ENCODE measurements at regions not wholly inside any gene's neighbourhood (a gene's known extent, or its start where the extent isn't known, plus 50 kb on each side); places are given as distances from the start of the nearest gene placed in this dataset.

GRCh38 chr9:118554987-118555386 is 814.2 kb downstream of the BRINP1 start:
- TF ChIP-seq SUZ12 (IDR thresholded peaks at IDR 0.05; ENCODE audit: extremely low read depth, insufficient read depth, insufficient read length) (no peak), YY1 (IDR thresholded peaks at IDR 0.05; ENCODE audit: insufficient read depth, insufficient read length) (no peak), ZNF274 (IDR thresholded peaks at IDR 0.05; ENCODE audit: low read depth, low read length) (no peak)
